Adrenal gland (tissue), 9 donors: ENCODE measurements at regions not wholly inside any gene's neighbourhood (a gene's known extent, or its start where the extent isn't known, plus 50 kb on each side); places are given as distances from the start of the nearest gene placed in this dataset.

Experiments
- DNase-seq, 7 donors: peaks; one replicate each; pipeline ENCODE4 v3.0.0-alpha.2; 2019 to 2020
- H3K27ac ChIP-seq, 5 donors: fragments of 200-600 bp; sonication (generic) in 4 of 5; 1 replicate in 3 of 5; 2 replicates in 2 of 5; pipeline versions ENCODE4 v1.5.1 to v1.8.0; 2016 to 2020; ENCODE audit warnings: mild to moderate bottlenecking in 1 of 5
- H3K27me3 ChIP-seq: fragments of 200-600 bp; 2 replicates; pipeline ENCODE4 v1.8.0; 2021
- H3K36me3 ChIP-seq, 2 donors: fragments of 200-600 bp; replicated peaks in 1 of 2; 1 replicate in 1 of 2; 2 replicates in 1 of 2; pipeline versions ENCODE4 v1.5.1 to v1.8.0; 2018 to 2022
- H3K4me1 ChIP-seq, 2 donors: fragments of 200-600 bp; replicated peaks in 1 of 2; 1 replicate in 1 of 2; 2 replicates in 1 of 2; pipeline versions ENCODE4 v1.5.1 to v1.8.0; 2018 to 2021
- H3K4me3 ChIP-seq, 4 donors: fragments of 200-600 bp; sonication (generic) in 3 of 4; one replicate each; pipeline ENCODE4 v1.5.1; 2016 to 2018
- H3K9me3 ChIP-seq, 3 donors: fragments of 200-600 bp; sonication (generic) in 1 of 3; replicated peaks in 1 of 3; 1 replicate in 2 of 3; 2 replicates in 1 of 3; pipeline versions ENCODE4 v1.5.1 to v1.8.0; 2016 to 2021
- POLR2A ChIP-seq, 2 donors: fragments of 450-650 bp; IDR thresholded peaks; one replicate each; pipeline ENCODE4 v1.6.1; 2017; ENCODE audit warnings: antibody characterized with exemption in 2 of 2, mild to moderate bottlenecking in 2 of 2, moderate library complexity in 1 of 2
- WGBS, 4 donors: extraction: QIAGEN DNeasy Blood & Tissue Kit in 2 of 4; methylation state at CpG; one replicate each; pipeline versions ENCODE4 v1.1.5 to v1.1.7; 2013 to 2017; 5-methylcytosine and 5-hydroxymethylcytosine counted together
- intact Hi-C, 2 donors: fragments of 100-400 bp; cut with DNase I; formaldehyde crosslinking; loops; one replicate each; pipeline versions ENCODE4 v1.14.1 to v1.15.0; 2022 to 2023
- TF ChIP-seq, protein P1 (sequence below), 6 experiments: fragments of 450-650 bp in 4 of 6; fragments of 200-600 bp in 2 of 6; sonication (generic) in 1 of 6; IDR thresholded peaks; 1 replicate in 5 of 6; 2 replicates in 1 of 6; pipeline versions ENCODE4 v1.5.1 to v1.8.0; 2016 to 2021; ENCODE audit warnings: antibody characterized with exemption in 6 of 6, mild to moderate bottlenecking in 2 of 6, moderate library complexity in 1 of 6
- donor health status: healthy with polysubstance abuse.
- donor health status: Bipolar disorder and iron deficiency.
- donor health status: DM: yes; HTN: yes; CAD: no.
- donor health status: DM: no; HTN: no; CAD: no.
- donor health status: DM: no; HTN: no; CAD: no.

- H3K36me3 ChIP-seq: no peaks in the 10 kb centered on the region
- H3K27me3 ChIP-seq: no peaks in the 10 kb centered on the region
- DNase-seq: no peak
- no peaks in the 10 kb centered on the region for H3K4me1 ChIP-seq
- no peaks in the 10 kb centered on the region for H3K9me3 ChIP-seq
- WGBS, 4 donors: 81 to 84% (median 82%) methylated on average over 4 to 6 of the region's 6 CpGs
- intact Hi-C loops: no loop called here
- H3K27ac ChIP-seq: no peak overlapping the region
- H3K4me3 ChIP-seq: no peak overlapping the region
- no peak for TF ChIP-seq POLR2A (IDR thresholded peaks at IDR 0.05)
- TF ChIP-seq, protein P1, sequence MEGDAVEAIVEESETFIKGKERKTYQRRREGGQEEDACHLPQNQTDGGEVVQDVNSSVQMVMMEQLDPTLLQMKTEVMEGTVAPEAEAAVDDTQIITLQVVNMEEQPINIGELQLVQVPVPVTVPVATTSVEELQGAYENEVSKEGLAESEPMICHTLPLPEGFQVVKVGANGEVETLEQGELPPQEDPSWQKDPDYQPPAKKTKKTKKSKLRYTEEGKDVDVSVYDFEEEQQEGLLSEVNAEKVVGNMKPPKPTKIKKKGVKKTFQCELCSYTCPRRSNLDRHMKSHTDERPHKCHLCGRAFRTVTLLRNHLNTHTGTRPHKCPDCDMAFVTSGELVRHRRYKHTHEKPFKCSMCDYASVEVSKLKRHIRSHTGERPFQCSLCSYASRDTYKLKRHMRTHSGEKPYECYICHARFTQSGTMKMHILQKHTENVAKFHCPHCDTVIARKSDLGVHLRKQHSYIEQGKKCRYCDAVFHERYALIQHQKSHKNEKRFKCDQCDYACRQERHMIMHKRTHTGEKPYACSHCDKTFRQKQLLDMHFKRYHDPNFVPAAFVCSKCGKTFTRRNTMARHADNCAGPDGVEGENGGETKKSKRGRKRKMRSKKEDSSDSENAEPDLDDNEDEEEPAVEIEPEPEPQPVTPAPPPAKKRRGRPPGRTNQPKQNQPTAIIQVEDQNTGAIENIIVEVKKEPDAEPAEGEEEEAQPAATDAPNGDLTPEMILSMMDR (IDR thresholded peaks at IDR 0.05): no peak
Observed at GRCh38 chr17:70820276-70820675, 650.9 kb downstream of the KCNJ2 start.

GRCh38 chr17:70825321-70826125, 656.2 kb downstream of the KCNJ2 start:
- Histone ChIP-seq H3K36me3 (no peaks in the 10 kb centered on the region), H3K4me3 (no peak overlapping the region), H3K9me3 (no peaks in the 10 kb centered on the region), H3K27ac (no peak overlapping the region), H3K27me3 (no peaks in the 10 kb centered on the region), H3K4me1 (no peaks in the 10 kb centered on the region)
- 47 to 53% (median 49%) methylated on average over 2 of the region's 2 CpGs for WGBS, 4 donors
- TF ChIP-seq, protein P1 (IDR thresholded peaks at IDR 0.05): no peak
- no peak for TF ChIP-seq POLR2A (IDR thresholded peaks at IDR 0.05)
- no peak for DNase-seq
- intact Hi-C loops: no loop called here

- no peak overlapping the region for H3K27ac ChIP-seq
- H3K36me3 ChIP-seq: no peaks in the 10 kb centered on the region
- DNase-seq: no peak
- no peak overlapping the region for H3K4me3 ChIP-seq
- H3K4me1 ChIP-seq: no peaks in the 10 kb centered on the region
- TF ChIP-seq POLR2A (IDR thresholded peaks at IDR 0.05): no peak
- TF ChIP-seq, protein P1 (IDR thresholded peaks at IDR 0.05): no peak
- H3K9me3 ChIP-seq: no peaks in the 10 kb centered on the region
- peaks cover 3% of the 10 kb centered on the region for H3K27me3 ChIP-seq
- intact Hi-C loops: no loop called here
Observed at GRCh38 chr17:70829876-70830275, 660.5 kb downstream of the KCNJ2 start.

GRCh38 chr17:70834039-70834438, 664.7 kb downstream of the KCNJ2 start:
- Histone ChIP-seq H3K4me3 (no peak overlapping the region), H3K9me3 (no peaks in the 10 kb centered on the region), H3K27me3 (peaks cover 3% of the 10 kb centered on the region), H3K36me3 (no peaks in the 10 kb centered on the region), H3K27ac (no peak overlapping the region), H3K4me1 (no peaks in the 10 kb centered on the region)
- intact Hi-C loops: no loop called here
- 63 to 89% (median 81%) methylated on average over 3 of the region's 3 CpGs for WGBS, 4 donors
- no peak for DNase-seq
- TF ChIP-seq POLR2A (IDR thresholded peaks at IDR 0.05): no peak
- TF ChIP-seq, protein P1 (IDR thresholded peaks at IDR 0.05): no peak
